ENCODE measurements at regions not wholly inside any gene's neighbourhood (a gene's known extent, or its start where the extent isn't known, plus 50 kb on each side); places are given as distances from the start of the nearest gene placed in this dataset.

- no peak for DNase-seq (ENCODE audit: low read depth, low spot score)
Observed at GRCh38 chr20:39243962-39244361, 281.8 kb downstream of the DHX35 start.

GRCh38 chr20:39242614-39243013 is 280.5 kb downstream of the DHX35 start:
- no peak for DNase-seq (ENCODE audit: low read depth, low spot score)

GRCh38 chr20:39234520-39235095 is 272.5 kb downstream of the DHX35 start:
- no peak for DNase-seq (ENCODE audit: low read depth, low spot score)

- no peak for DNase-seq (ENCODE audit: low read depth, low spot score)
Observed at GRCh38 chr20:39233755-39234154, 271.6 kb downstream of the DHX35 start.

- DNase-seq (ENCODE audit: low read depth, low spot score): no peak
Observed at GRCh38 chr20:39227416-39227815, 265.3 kb downstream of the DHX35 start.

- DNase-seq (ENCODE audit: low read depth, low spot score): no peak
Observed at GRCh38 chr20:39225978-39226377, 263.8 kb downstream of the DHX35 start.

- DNase-seq (ENCODE audit: low read depth, low spot score): no peak
Observed at GRCh38 chr20:39225536-39225935, 263.4 kb downstream of the DHX35 start.

GRCh38 chr20:39222101-39222500 is 260.0 kb downstream of the DHX35 start:
- DNase-seq (ENCODE audit: low read depth, low spot score): no peak

GRCh38 chr20:39216195-39216594 is 254.1 kb downstream of the DHX35 start:
- no peak for DNase-seq (ENCODE audit: low read depth, low spot score)

- no peak for DNase-seq (ENCODE audit: low read depth, low spot score)
Observed at GRCh38 chr20:39214828-39215227, 252.7 kb downstream of the DHX35 start.

- DNase-seq (ENCODE audit: low read depth, low spot score): no peak
Observed at GRCh38 chr20:39213476-39214145, 251.5 kb downstream of the DHX35 start.

GRCh38 chr20:39211060-39211748 is 249.1 kb downstream of the DHX35 start:
- DNase-seq (ENCODE audit: low read depth, low spot score): no peak

- DNase-seq (ENCODE audit: low read depth, low spot score): no peak
Observed at GRCh38 chr20:39210341-39211036, 248.3 kb downstream of the DHX35 start.

- no peak for DNase-seq (ENCODE audit: low read depth, low spot score)
Observed at GRCh38 chr20:39206899-39207564, 244.9 kb downstream of the DHX35 start.

- DNase-seq (ENCODE audit: low read depth, low spot score): no peak
Observed at GRCh38 chr20:39195582-39196021, 233.5 kb downstream of the DHX35 start.

- DNase-seq (ENCODE audit: low read depth, low spot score): no peak
Observed at GRCh38 chr20:39190666-39191570, 228.8 kb downstream of the DHX35 start.

GRCh38 chr20:39188266-39188765 is 226.2 kb downstream of the DHX35 start:
- no peak for DNase-seq (ENCODE audit: low read depth, low spot score)

- no peak for DNase-seq (ENCODE audit: low read depth, low spot score)
Observed at GRCh38 chr20:39181490-39181889, 219.3 kb downstream of the DHX35 start.

GRCh38 chr20:39176457-39176856 is 214.3 kb downstream of the DHX35 start:
- DNase-seq (ENCODE audit: low read depth, low spot score): no peak

GRCh38 chr20:39170896-39171463 is 208.8 kb downstream of the DHX35 start:
- no peak for DNase-seq (ENCODE audit: low read depth, low spot score)
